ENCODE measurements at regions not wholly inside any gene's neighbourhood (a gene's known extent, or its start where the extent isn't known, plus 50 kb on each side); places are given as distances from the start of the nearest gene placed in this dataset.
"Not testable (repeated sequence)": the region's sequence is repeated elsewhere in the genome, so short reads cannot be mapped to it uniquely, and the experiment has no call there.

- no peak for DNase-seq
Observed at GRCh38 chr1:30660241-30660640, 63.1 kb downstream of the MATN1 start.

- no peak for DNase-seq
Observed at GRCh38 chr1:30659702-30660101, 63.7 kb downstream of the MATN1 start.

GRCh38 chr1:30658375-30658774, 65.0 kb downstream of the MATN1 start:
- DNase-seq = not testable (repeated sequence)

GRCh38 chr1:30658014-30658336, 65.4 kb downstream of the MATN1 start:
- no peak for DNase-seq

GRCh38 chr1:30657131-30658013, 66.0 kb downstream of the MATN1 start:
- no peak for DNase-seq

- DNase-seq = no peak
Observed at GRCh38 chr1:30656171-30656940, 67.0 kb downstream of the MATN1 start.

- DNase-seq = no peak
Observed at GRCh38 chr1:30655672-30656071, 67.7 kb downstream of the MATN1 start.

- DNase-seq = no peak
Observed at GRCh38 chr1:30654188-30654587, 69.2 kb downstream of the MATN1 start.

- no peak for DNase-seq
Observed at GRCh38 chr1:30652152-30652841, 71.1 kb downstream of the MATN1 start.

GRCh38 chr1:30651395-30651794, 72.0 kb downstream of the MATN1 start:
- DNase-seq = not testable (repeated sequence)

- no peak for DNase-seq
Observed at GRCh38 chr1:30650968-30651320, 72.4 kb downstream of the MATN1 start.

GRCh38 chr1:30650038-30650967, 73.1 kb downstream of the MATN1 start:
- DNase-seq = no peak

- DNase-seq = no peak
Observed at GRCh38 chr1:30649321-30649991, 73.9 kb downstream of the MATN1 start.

GRCh38 chr1:30648408-30649000, 74.9 kb downstream of the MATN1 start:
- no peak for DNase-seq

- DNase-seq = no peak
Observed at GRCh38 chr1:30645807-30646206, 77.6 kb downstream of the MATN1 start.

- no peak for DNase-seq
Observed at GRCh38 chr1:30642391-30643120, 80.8 kb downstream of the MATN1 start.

GRCh38 chr1:30641572-30642353, 81.6 kb downstream of the MATN1 start:
- no peak for DNase-seq

- no peak for DNase-seq
Observed at GRCh38 chr1:30639881-30640452, 83.4 kb downstream of the MATN1 start.

GRCh38 chr1:30638811-30639210, 84.6 kb downstream of the MATN1 start:
- DNase-seq = no peak

GRCh38 chr1:30638086-30638485, 85.3 kb downstream of the MATN1 start:
- no peak for DNase-seq

Measured in stimulated activated CD4-positive, alpha-beta T cell treated with anti-CD3 and anti-CD28 coated beads, Interleukin-4, amount 100 ng/mL, for 4 hours (primary cell).